OCI-M2 (cell line): ENCODE measurements at regions not wholly inside any gene's neighbourhood (a gene's known extent, or its start where the extent isn't known, plus 50 kb on each side); places are given as distances from the start of the nearest gene placed in this dataset.
"Not testable (repeated sequence)": the region's sequence is repeated elsewhere in the genome, so short reads cannot be mapped to it uniquely, and the experiment has no call there.

ENCODE experiments used
- DNase-seq: peaks from one replicate; lab custom pipeline; 2025; ENCODE audit not compliant: unreplicated experiment; lab: John Stamatoyannopoulos, UW

DNA sequence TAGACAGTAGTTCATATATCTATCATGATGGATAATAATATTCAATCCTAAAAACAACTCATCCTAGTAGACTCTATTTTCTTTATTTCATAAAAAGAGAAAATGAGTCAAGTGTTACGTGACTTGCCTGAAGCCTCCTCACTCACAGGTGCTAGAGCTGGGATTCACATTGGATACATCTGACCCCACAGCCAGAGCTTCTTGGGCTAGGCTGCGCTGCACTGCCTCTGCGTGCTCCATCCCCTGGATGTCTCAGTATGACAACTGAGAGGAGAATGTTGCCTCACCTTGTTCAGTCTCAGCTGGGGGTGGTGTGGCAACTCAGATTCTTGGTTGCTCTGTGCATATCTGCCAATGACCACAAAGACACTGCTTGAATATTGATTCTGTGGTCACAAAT is 286.6 kb downstream of the LIG4 start:
- DNase-seq: no peak

DNA sequence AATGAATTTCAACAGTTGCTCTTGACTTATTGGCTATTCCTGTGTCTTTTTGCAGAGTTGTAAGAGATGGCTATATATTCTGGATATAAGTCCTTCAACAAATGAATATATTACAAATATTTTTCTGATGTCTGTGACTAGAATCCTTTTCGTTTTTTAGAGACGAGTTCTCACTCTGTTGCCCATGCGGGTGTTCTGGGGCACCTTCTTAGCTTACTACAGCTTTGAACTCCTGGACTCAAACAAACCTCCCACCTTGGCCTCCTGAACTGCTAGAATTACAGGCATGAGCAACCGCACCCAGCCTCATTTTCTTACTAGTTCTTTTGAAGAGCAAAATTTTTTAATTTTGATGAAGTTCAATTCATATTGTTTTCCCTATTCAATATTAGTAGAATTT is 287.8 kb downstream of the LIG4 start:
- no peak for DNase-seq

DNA sequence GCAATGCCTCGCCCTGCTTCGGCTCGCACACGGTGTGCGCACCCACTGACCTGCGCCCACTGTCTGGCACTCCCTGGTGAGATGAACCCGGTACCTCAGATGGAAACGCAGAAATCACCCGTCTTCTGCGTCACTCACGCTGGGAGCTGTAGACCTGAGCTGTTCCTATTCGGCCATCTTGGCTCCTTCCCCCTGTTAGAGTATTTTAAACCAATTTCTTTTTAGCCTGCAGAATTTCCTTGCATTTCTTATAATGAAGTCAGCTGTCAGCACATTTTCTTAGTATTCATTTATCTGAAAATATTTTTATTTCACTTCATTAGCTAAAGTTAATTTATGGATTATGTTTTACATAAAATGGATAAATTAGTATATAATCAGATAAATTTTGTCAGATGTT is 288.8 kb downstream of the LIG4 start:
- DNase-seq: not testable (repeated sequence)

DNA sequence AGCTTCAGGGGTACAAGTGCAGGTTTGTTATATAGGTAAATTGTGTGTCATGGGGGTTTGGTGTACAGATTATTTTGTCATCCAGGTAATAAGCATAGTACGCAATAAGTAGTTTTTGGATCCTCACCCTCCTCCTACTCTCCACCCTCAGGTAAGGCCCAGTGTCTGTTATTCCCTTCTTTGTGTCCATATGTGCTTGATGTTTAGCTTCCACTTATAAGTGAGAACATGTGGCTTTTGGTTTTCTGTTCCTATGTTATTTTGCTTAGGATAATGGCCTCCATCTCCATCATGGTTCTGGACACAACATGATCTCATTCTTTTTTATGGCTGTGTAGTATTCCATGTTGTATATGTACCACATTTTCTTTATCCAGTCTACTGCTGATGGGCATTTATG is 298.4 kb downstream of the LIG4 start:
- DNase-seq: not testable (repeated sequence)

DNA sequence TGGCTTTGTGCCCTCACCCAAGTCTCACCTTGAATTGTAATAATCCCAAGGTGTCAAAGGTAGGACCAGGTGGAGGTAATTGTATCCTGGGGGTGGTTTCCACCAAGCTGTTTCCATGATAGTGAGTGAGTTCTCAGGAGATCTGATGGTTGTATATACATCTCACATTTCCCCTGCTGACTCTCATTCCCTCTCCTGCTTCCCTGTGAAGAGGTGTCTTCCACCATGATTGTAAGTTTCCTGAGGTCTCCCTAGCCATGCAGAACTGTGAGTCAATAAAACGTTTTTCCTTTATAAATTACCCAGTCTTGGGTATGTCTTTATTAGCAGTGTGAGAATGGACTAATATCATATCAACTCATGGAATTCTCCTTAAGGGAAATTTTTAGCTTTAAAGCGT is 302.6 kb downstream of the LIG4 start:
- no peak for DNase-seq

DNA sequence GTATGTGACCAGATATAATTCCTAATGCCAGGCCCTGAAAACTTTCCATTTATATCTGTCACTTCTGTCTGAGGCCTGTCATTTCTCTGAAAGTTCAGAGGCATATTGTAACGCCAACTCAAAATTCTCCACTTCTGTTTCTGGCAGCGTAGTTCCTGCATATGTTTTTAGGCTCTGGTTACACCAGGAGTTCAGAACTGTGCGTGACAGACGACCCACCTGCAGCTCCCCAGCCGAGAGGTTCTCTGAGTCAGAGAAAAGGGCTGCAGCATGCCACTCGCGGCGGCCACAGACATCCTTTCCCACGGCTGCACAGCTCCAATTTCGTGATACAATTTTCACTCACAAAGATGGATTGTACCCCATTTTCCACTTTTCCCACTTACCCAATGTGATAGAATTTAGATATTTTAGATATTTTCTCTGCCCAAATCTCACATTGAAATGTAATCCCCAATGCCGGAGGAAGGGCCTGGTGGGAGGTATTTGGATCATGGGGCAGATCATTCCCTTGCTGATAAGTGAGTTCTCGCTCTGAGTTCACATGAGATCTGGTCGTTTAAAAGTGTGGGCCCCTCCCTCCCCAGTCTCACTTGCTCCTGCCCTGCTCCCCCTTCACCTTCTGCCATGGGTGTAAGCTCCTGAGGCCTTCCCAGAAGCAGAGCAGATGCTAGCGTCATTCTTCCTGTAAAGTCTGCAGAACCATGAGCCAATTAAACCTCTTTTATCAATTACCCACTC is 308.1 kb downstream of the LIG4 start:
- DNase-seq: no peak

DNA sequence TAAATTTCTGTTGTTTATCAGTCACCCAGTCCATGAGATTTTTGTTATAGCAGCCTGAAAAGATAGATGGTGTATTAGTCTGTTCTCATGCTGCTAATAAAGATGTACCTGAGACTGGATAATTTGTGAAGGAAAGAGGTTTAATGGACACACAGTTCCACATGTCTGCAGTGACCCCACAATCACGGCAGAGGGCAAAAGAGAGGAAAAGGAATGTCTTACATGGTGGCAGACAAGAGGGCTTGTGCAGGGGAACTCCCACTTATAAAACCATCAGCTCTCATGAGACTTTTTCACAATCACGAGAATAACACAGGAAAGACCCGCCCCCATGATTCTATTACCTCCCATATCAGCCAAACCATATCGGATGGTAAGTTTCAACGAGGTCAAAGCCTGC is 309.2 kb downstream of the LIG4 start:
- no peak for DNase-seq

DNA sequence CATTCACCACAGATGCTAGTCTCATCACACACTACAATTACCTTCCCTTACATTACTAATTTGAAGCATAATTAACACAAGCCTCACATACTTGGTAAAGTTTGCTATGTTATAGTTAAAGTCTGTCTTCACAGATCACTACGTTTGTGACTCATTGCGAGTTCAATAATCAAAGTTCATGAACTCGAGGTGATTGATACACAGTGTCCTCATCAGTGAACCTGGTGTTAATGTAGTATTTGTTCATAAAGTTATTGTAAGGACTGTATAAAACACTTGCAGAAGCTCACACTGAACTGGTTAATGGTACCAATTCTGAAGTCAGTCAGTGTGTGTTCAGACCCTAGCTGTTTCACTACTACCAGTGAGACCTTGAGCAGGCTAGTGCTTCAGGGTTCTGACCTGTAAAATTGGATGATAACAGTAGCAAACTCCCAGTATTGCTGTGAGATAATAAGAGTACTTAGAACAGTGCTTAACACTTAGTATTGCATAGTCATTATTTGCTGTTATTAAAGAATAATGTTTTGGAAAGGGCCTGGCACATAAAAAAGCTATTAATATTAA is 313.3 kb downstream of the LIG4 start:
- no peak for DNase-seq

DNA sequence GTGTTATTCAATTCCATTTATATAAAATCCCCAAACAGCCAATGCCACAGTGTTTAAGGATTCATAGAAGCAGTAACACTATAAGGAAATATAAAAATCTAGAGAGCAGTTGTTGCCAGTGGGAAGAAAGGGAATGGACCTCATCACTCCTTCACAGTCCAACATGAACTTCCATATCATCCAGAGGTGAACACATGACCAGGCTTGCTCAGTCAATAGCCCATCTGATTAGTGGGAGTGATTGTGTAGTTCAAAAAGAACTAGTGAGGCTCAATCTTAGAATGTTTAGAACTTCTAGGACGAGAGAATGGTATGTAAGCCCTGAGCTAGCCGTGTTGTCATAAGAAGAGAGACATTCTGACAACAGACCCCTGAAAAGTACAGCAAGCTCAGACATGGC is 314.1 kb downstream of the LIG4 start:
- DNase-seq: no peak

DNA sequence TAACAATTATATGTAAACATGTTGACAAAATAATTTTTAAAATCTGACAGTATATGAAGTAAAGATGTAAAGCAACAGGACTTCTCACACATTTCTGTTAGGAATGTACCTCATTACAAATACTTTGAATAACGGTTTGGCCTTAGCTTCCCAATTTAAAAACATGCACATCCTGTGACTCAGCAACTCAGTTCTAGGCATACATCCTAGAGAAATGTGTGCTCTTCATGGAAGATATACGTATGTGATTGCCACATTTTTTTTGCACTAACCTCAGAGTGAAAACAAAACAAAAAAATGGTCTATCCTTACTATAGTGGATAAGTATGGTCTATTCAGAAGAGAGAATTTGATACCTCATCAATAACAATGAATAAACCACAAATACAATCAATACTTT is 314.6 kb downstream of the LIG4 start:
- no peak for DNase-seq

DNA sequence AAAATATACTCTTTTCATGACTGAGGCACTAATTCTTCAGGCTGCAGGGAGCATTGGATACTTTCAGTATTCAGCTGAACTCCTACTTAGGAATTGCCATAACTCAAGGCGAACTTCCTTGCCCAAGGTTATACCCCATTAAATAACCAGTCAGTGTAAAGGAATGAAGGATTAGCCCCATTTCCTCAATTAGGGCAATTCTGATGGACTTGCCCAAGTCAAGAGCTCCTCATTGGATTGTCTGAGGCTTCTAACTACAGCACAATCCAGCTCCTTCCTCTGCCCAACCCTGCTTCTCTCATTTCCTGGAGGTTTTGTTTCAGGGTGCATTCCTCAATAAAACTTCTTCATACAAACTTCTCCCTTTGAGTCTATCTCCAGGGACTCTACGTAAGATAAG is 329.2 kb downstream of the LIG4 start:
- no peak for DNase-seq

DNA sequence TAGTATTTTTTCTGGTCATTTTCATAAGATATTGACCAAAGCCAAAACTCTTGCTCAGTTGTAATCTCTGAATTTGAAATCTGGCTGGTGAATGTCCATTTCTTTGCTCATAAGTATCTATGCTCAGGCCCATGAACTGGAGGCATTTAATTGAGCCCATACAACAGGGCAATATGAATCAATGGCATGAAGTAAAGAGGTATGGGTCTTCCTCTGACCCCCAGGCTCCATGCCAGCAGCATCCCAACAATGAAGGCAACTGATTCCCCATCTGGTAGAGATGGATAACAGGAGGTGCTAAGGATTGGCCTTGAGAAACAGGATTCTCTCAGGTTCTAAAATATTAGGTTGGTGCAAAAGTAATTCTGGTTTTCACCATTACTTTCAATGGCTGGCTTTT is 330.8 kb downstream of the LIG4 start:
- DNase-seq: no peak

DNA sequence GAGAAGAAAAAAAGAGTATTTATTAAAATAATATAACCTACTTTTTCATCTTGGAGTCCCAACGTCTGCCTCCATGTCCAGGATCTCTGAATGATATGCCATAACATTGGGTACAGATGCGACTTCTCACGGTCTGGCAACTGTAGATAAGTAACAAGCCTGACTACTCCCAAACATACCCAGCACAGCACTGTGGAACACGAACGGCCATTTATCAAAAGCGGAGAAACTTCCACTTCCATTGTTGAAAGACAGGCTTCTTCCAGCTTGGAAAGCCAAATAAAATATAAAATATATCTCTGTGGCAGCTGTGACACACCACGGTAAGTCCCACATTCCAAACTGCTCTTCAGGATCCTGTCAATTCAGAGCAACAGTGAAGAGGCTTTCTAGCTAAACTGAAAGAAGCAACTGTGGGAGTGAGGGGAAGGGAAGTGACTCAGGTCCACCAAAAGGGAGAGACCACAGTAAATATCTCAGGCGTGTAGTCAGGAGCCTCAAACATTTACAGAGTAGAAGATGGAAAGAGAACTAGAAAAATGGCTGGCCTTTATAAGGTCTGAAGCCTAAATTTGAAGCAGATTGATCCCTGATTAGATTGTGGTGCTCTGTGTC is 331.7 kb downstream of the LIG4 start:
- peak; percentile 26 for DNase-seq

DNA sequence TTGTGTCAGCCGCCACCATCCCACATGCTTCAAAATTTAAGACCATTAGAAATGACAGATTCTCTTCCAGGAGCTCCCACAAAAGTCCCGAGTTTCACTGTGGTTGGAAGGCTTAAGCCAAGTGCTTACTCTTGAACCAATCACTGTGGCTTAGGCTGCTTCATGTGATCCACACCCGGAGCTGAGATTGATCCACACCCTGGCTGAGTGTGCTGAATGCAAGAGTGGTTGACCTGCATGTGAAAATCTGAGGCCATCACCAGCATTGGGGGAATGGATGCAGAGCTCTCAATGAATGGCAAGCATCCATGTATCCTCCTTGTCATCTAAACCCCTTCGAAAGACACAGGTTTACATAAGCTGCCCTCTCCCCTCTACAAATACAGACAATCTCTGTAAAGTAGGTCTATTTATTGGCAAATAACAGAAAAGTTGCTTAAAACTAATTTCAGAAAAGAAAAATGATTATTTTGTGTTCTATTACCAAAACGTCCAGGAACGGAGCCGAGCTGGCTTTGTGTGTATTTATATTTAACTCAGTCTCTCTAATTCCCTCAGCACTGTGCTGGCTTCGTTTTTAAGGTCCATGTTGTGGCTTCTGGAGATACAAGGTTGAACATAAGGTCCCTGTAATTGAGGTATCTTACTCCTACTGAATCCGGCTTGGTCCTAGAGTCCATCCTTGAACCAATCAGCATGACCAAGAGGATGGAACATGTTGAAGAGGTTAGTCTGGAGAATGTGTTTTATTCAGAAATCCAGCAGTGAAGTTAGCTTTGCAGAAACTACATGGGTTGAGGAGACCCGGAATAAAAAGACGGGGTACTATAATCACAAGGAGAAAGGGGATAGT is 332.4 kb downstream of the LIG4 start:
- no peak for DNase-seq

DNA sequence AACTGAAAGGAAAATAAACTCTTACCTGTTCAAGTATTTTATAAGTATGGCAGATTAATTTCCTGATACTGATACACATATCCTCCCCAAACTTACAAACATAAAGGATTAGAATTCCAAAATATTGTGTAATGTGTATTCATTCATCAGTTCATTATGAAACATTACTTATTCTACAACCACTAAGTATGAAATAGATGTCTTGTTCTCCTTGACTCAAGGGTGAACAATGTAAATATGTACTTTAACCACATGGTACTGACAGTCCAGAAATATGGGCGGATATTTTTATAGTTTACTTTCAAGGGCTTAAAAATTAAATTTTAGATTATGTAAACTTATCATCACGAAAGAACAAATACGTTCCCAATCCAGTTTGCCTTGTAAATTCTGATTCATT is 334.0 kb downstream of the LIG4 start:
- no peak for DNase-seq

DNA sequence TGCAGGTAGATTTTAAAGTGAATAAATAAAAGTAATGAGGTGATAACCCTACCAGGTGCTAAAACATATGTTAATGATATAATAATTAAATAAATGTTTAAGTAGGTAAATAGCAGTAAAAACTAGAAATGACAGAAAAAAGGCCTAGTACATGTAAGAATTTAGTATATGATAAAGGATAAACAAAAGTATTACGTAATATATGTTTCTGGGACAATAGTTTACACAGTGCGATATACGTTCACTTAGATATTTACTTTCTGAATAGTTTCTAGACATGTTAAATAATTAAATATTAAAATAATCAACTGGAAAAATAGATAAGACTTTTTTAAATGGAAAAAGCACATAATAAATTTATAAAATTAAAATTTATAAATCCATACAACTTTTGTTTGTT is 340.9 kb downstream of the LIG4 start:
- no peak for DNase-seq

DNA sequence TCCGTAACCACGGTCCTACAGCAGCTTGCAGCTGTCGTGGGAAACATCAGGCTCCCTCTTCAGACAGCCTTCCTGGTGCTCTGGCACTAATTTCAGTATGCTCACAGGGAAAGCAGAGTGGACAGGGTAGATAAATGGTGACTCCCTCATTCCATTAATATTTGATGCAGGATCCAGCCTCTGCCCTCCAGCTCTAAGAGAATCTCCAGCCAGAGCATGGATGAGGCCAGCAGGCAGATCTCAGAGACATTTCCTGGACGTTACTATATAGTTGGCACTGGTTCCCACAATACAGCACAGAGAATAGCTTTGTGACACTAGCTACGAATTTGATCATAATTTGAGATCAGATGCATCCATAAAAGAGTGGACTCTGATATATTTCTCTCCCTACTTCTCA is 341.4 kb downstream of the LIG4 start:
- no peak for DNase-seq

DNA sequence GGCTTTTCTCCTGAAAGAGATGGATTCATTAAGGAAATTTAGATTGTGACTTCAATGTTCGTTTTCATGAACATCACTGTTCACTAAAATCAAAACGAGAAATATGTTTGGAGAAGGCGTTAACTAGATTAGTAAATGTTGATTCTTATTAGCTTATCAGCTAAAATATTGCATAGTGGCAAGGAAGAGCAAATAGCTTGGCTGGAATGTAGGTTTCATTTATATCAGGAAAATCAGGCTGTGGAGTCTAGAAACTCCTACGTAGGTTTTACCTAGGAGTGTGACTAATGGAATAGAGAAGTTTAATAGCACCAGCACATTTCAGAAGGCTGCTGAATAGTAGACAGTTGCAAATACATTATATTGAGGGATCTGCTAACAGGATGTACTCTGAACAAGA is 344.9 kb downstream of the LIG4 start:
- DNase-seq: no peak

DNA sequence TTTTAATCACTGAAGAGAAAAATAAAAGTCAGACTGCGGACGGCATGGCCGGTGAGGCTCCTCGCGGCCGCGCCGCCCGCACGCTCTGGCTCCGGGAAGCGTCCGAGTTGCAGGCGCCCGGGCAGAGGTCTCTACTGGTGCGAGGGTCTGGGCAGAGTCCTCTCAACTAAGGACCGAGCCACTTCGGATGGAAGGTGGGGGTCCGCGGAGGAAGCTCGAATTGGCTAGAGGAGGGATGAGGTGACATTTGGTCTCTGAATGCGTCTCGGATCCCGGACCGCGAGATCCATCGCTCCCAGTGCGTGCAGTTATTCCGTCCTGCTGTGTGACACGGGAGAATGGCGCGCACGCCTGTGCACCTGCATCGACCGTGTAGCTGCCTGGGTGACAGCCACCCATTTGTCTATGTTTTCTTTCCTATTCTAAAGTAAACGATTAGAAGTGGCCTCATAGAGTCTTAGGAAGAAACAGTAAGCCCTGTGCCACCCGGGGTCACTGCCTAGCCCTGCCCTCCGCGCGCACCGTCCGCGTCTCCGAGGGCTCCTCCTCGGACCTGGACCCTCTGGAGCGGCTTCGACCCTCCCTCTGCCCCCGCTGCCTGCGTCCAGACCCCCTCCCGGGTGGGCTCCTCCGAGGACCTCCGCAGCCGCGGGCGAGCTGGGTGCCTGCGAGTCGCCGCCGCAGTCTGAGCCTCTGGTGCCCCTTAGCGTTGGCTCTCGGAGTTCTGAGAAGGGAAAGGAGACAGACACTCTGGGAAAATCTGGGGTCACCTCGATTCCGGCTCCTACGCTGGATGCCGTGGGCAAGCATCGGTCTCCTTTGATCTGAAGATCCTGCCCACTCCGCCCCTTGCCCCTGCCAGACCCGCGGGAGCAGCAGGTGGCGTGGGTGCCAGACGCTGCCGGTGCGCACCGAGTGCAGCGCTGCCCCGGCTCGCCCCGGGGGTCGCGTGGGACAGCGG is 347.4 kb downstream of the LIG4 start:
- no peak for DNase-seq

DNA sequence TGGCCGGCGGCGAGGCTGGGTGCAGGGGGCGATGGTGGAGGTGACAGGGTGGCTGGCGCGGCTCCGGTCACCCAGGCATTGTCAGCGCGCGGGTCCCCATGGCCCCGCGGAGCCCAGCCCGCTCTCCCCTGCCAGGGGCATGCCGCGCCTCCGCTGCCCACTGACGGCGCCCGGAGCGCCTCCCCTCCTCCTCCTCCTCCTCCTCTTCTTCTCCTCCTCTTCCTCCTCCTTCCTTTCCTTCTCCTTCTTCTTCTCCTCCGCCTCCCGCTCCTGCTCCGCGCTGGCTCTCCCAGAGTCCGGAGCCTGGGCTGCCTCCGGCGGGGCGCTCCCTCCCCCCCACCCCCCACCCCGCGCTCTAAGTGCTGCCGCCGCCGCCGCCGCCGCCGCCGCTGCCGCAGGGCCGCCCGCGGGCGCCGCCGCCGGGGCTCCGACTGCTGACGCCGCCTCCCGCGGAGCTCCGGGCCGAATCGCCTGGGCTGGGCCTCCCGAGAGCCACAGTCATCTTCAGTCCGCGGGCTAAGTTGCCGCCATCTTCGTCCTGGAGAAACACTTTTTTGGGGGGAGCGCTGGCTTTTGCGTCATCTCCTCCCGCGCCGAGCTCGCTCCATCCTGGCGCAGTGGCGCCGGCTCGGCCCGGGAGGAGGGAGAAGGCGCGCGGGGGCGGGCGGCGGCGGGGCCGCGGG is 348.3 kb downstream of the LIG4 start:
- no peak for DNase-seq
